ENCODE measurements at regions not wholly inside any gene's neighbourhood (a gene's known extent, or its start where the extent isn't known, plus 50 kb on each side); places are given as distances from the start of the nearest gene placed in this dataset.

GRCh38 chr1:178606839-178607238, 93.9 kb downstream of the TEX35 start:
- H2BK20ac ChIP-seq (ENCODE audit: low read depth, low read length) = peak overlapping the region; percentile 72
- TF ChIP-seq MXI1 (IDR thresholded peaks at IDR 0.05; ENCODE audit: borderline replicate concordance, low read depth, low read length) (no peak), BHLHE40 (IDR thresholded peaks at IDR 0.05; ENCODE audit: low read depth, low read length) (no peak)
- no CpG with 5 or more reads among the region's 2 CpGs for WGBS, 2 experiments (ENCODE audit: extremely low coverage in 2 of 2, insufficient read length in 1 of 2)
- DNase-seq = no peak
- H3K56ac ChIP-seq (ENCODE audit: extremely low read depth, insufficient read depth, low read length) = no peak overlapping the region
- H2AFZ ChIP-seq (replicated peaks; ENCODE audit: low read length, poor library complexity) = no peak overlapping the region
- peak overlapping the region; percentile 80; the same call in 2 of the 3 replicates for H2BK15ac ChIP-seq (ENCODE audit: low read depth, low read length)
- H3K14ac ChIP-seq (replicated peaks; ENCODE audit: low read depth, low read length) = peak overlapping the region; percentile 10
- peak overlapping the region; percentile 89 for H4K91ac ChIP-seq (ENCODE audit: insufficient read depth, low read depth, low read length)
- H3K79me1 ChIP-seq (ENCODE audit: low read depth in 1 of 2, low read length in 2 of 2) = no peaks in the 10 kb centered on the region
- in situ Hi-C loops (cut with MboI; ENCODE audit: low sequenced_read_pairs) = no loop called here
- BruUV-seq (replicated peaks) = no TSS peak
- POLR2A ChIA-PET (ENCODE audit: unreplicated experiment) = no interaction called here
- no peak overlapping the region for H3K4me2 ChIP-seq (ENCODE audit: low read depth, low read length)
- no peak for ATAC-seq (ENCODE audit: low read depth)
- peak overlapping the region; percentile 85 for H3K4ac ChIP-seq (ENCODE audit: low read depth, low read length)
- dilution Hi-C loops (cut with HindIII; ENCODE audit: low sequenced_read_pairs, unreplicated experiment) = no loop called here
- H2BK120ac ChIP-seq (ENCODE audit: low read depth, low read length) = peak overlapping the region; percentile 93
- CTCF ChIA-PET = interaction anchor here (0.6 kb wide), 1 partner anchor 743 kb away, joined by 3 read pairs; no protein-coding TSS in a partner anchor
- peak overlapping the region; percentile 68 for H2AK9ac ChIP-seq (replicated peaks; ENCODE audit: low read depth, low read length, poor library complexity)
- H3K9me3 ChIP-seq (ENCODE audit: control insufficient read depth, insufficient read depth, low read length) = no peaks in the 10 kb centered on the region
- H2AK5ac ChIP-seq (ENCODE audit: low read depth, low read length) = peak overlapping the region; percentile 58
- H3K4me3 ChIP-seq (ENCODE audit: insufficient read depth, low read depth, low read length) = no peak overlapping the region
- intact Hi-C loops (cut with micrococcal nuclease) = no loop called here
- peaks cover 27% of the 10 kb centered on the region for H3K4me1 ChIP-seq (ENCODE audit: control insufficient read depth, insufficient read depth, low read length)
- peak overlapping the region; percentile 6; the same call in 1 of the 2 replicates for H3K18ac ChIP-seq (ENCODE audit: low read depth, low read length)
- no peak overlapping the region for H2BK5ac ChIP-seq (ENCODE audit: low read depth, low read length, poor library complexity, severe bottlenecking)
- 0 out of 2 replicates have a peak overlapping the region, but pooled peaks have one; percentile 23 for H3K23ac ChIP-seq (ENCODE audit: low read depth, low read length)
- H3K36me3 ChIP-seq (ENCODE audit: control insufficient read depth, insufficient read depth, low read length) = no peaks in the 10 kb centered on the region
- H4K8ac ChIP-seq (ENCODE audit: low read depth in 2 of 2, low read length in 2 of 2) = peak overlapping the region; percentile 39 to 83; a peak in 3 of 4 replicates
- H3K9me1 ChIP-seq (ENCODE audit: insufficient read depth, low read length) = peaks cover 9% of the 10 kb centered on the region; the same call in 1 of the 2 replicates
- H3K27me3 ChIP-seq (ENCODE audit: control insufficient read depth, insufficient read depth, low read length) = no peaks in the 10 kb centered on the region
- no peak overlapping the region for H3K27ac ChIP-seq (ENCODE audit: insufficient read depth, low read length)
- peak overlapping the region; percentile 60 for H4K5ac ChIP-seq (ENCODE audit: low read depth, low read length)
- H3K9ac ChIP-seq (ENCODE audit: low read depth, low read length) = no peak overlapping the region
- peaks cover 4% of the 10 kb centered on the region; the same call in 1 of the 2 replicates for H4K20me1 ChIP-seq (ENCODE audit: insufficient read depth, low read length)
